Activated naive CD4-positive, alpha-beta T cell treated with Interleukin-2 at 50 U/mL for 16 hours (primary cell): ENCODE measurements at regions not wholly inside any gene's neighbourhood (a gene's known extent, or its start where the extent isn't known, plus 50 kb on each side); places are given as distances from the start of the nearest gene placed in this dataset.
A peak's percentile ranks its signal among the peaks of the same experiment; 100 is the strongest.
"Not testable (repeated sequence)": the region's sequence is repeated elsewhere in the genome, so short reads cannot be mapped to it uniquely, and the experiment has no call there.

Experiments used
- DNase-seq: peaks from one replicate; pipeline ENCODE4 v3.0.0-alpha.2; 2020

GRCh38 chr5:99099691-99100090, 170.9 kb upstream of the CHD1 start:
- DNase-seq = no peak

- no peak for DNase-seq
These were observed 161.2 kb upstream of the CHD1 start for GRCh38 chr5:99089822-99090549.

GRCh38 chr5:99088309-99088708, 159.5 kb upstream of the CHD1 start:
- DNase-seq = no peak

- no peak for DNase-seq
These were observed 154.4 kb upstream of the CHD1 start for GRCh38 chr5:99083197-99083596.

GRCh38 chr5:99081711-99082110, 152.9 kb upstream of the CHD1 start:
- no peak for DNase-seq

GRCh38 chr5:99076723-99077640, 148.2 kb upstream of the CHD1 start:
- DNase-seq = no peak

- no peak for DNase-seq
These were observed 144.0 kb upstream of the CHD1 start for GRCh38 chr5:99072846-99073245.

- no peak for DNase-seq
These were observed 142.0 kb upstream of the CHD1 start for GRCh38 chr5:99070822-99071221.

- no peak for DNase-seq
These were observed 141.6 kb upstream of the CHD1 start for GRCh38 chr5:99070362-99070761.

- no peak for DNase-seq
These were observed 140.3 kb upstream of the CHD1 start for GRCh38 chr5:99068944-99069650.

GRCh38 chr5:99063737-99064136, 134.9 kb upstream of the CHD1 start:
- DNase-seq = no peak

GRCh38 chr5:99061711-99062110, 132.9 kb upstream of the CHD1 start:
- no peak for DNase-seq

- no peak for DNase-seq
These were observed 132.5 kb upstream of the CHD1 start for GRCh38 chr5:99061299-99061698.

- peak; percentile 86 for DNase-seq
These were observed 131.8 kb upstream of the CHD1 start for GRCh38 chr5:99060306-99061261.

- no peak for DNase-seq
These were observed 130.9 kb upstream of the CHD1 start for GRCh38 chr5:99059685-99060084.

GRCh38 chr5:99058466-99058865, 129.7 kb upstream of the CHD1 start:
- no peak for DNase-seq

- no peak for DNase-seq
These were observed 126.2 kb upstream of the CHD1 start for GRCh38 chr5:99054972-99055371.

- DNase-seq = no peak
These were observed 117.1 kb upstream of the CHD1 start for GRCh38 chr5:99045871-99046270.

GRCh38 chr5:99043257-99043656, 114.5 kb upstream of the CHD1 start:
- DNase-seq = not testable (repeated sequence)

GRCh38 chr5:99037668-99038067, 108.9 kb upstream of the CHD1 start:
- DNase-seq = peak; percentile 36

- no peak for DNase-seq
These were observed 107.1 kb upstream of the CHD1 start for GRCh38 chr5:99035942-99036341.

- DNase-seq = no peak
These were observed 105.5 kb upstream of the CHD1 start for GRCh38 chr5:99034336-99034735.
